Keratinocyte (primary cell): ENCODE measurements at regions not wholly inside any gene's neighbourhood (a gene's known extent, or its start where the extent isn't known, plus 50 kb on each side); places are given as distances from the start of the nearest gene placed in this dataset.
"Not testable (repeated sequence)": the region's sequence is repeated elsewhere in the genome, so short reads cannot be mapped to it uniquely, and the experiment has no call there.

Experiments used
- DNase-seq: peaks from one replicate; pipeline ENCODE4 v3.0.0-alpha.2; 2011; ENCODE audit warnings: low read depth, missing footprints, low spot score
- FAIRE-seq: peaks from 2 replicates; lab custom pipeline; 2011; peaks lifted over from hg19 to GRCh38; lab: Jason Lieb, UNC
- H2AFZ ChIP-seq: 2 replicates; pipeline ENCODE4 v1.6.0; 2012; ENCODE audit warnings: low read length, control low read depth, inconsistent platforms; ENCODE audit not compliant: control insufficient read depth
- H3K27ac ChIP-seq: 2 replicates; pipeline ENCODE4 v1.5.1; 2011; ENCODE audit warnings: low read length; ENCODE audit not compliant: control insufficient read depth, insufficient read depth
- H3K27me3 ChIP-seq: 3 replicates; pipeline ENCODE4 v1.6.0; 2011; ENCODE audit warnings: low read length; ENCODE audit not compliant: control insufficient read depth, insufficient read depth; ENCODE audit errors: extremely low read depth
- H3K36me3 ChIP-seq, 2 experiments: 2 replicates in 1 of 2; 3 replicates in 1 of 2; pipeline ENCODE4 v1.5.1; 2011; ENCODE audit warnings: low read length in 2 of 2, mild to moderate bottlenecking in 1 of 2; ENCODE audit not compliant: control insufficient read depth in 2 of 2, insufficient read depth in 2 of 2; ENCODE audit errors: extremely low read depth in 1 of 2
- H3K4me1 ChIP-seq: 3 replicates; pipeline ENCODE4 v1.5.1; 2011; ENCODE audit warnings: low read length; ENCODE audit not compliant: control insufficient read depth, insufficient read depth; ENCODE audit errors: extremely low read depth
- H3K4me2 ChIP-seq: 3 replicates; pipeline ENCODE4 v1.6.0; 2011; ENCODE audit warnings: low read depth, low read length; ENCODE audit not compliant: control insufficient read depth, insufficient read depth; ENCODE audit errors: extremely low read depth
- H3K4me3 ChIP-seq, 3 experiments: fragments of 200-600 bp in 1 of 3; sonication (generic) in 1 of 3; 2 replicates in 2 of 3; 3 replicates in 1 of 3; pipeline ENCODE4 v1.5.1; 2011 to 2016; ENCODE audit warnings: low read length in 3 of 3, mild to moderate bottlenecking in 3 of 3, control low read depth in 2 of 3, inconsistent platforms in 1 of 3, low read depth in 1 of 3, mixed read lengths in 1 of 3, mixed run types in 1 of 3, moderate library complexity in 1 of 3; ENCODE audit not compliant: control insufficient read depth in 2 of 3, insufficient read depth in 2 of 3; ENCODE audit errors: extremely low read depth in 1 of 3
- H3K79me2 ChIP-seq: 2 replicates; pipeline ENCODE4 v1.6.0; 2012; ENCODE audit warnings: low read length; ENCODE audit not compliant: control insufficient read depth, insufficient read depth
- H3K9ac ChIP-seq: 3 replicates; pipeline ENCODE4 v1.6.0; 2011; ENCODE audit warnings: low read length; ENCODE audit not compliant: control insufficient read depth, insufficient read depth; ENCODE audit errors: extremely low read depth
- H3K9me1 ChIP-seq: 3 replicates; pipeline ENCODE4 v1.6.0; 2011; ENCODE audit warnings: low read length; ENCODE audit not compliant: control insufficient read depth, insufficient read depth; ENCODE audit errors: extremely low read depth
- H3K9me3 ChIP-seq: 2 replicates; pipeline ENCODE4 v1.5.1; 2012; ENCODE audit warnings: low read depth, low read length; ENCODE audit not compliant: control insufficient read depth
- H4K20me1 ChIP-seq: 3 replicates; pipeline ENCODE4 v1.6.0; 2011; ENCODE audit warnings: low read length; ENCODE audit not compliant: control insufficient read depth, insufficient read depth; ENCODE audit errors: extremely low read depth
- EZH2 ChIP-seq: IDR thresholded peaks from one replicate; pipeline ENCODE4 v1.6.1; 2012; ENCODE audit warnings: inconsistent platforms, mild to moderate bottlenecking, low read length, moderate library complexity
- dilution Hi-C: fragments of 300-500 bp; cut with MboI; formaldehyde crosslinking; loops from one replicate; pipeline ENCODE4 v1.7.0; 2020; ENCODE audit warnings: low sequenced_read_pairs; ENCODE audit not compliant: extremely low pct_ligation_motif_present
- TF ChIP-seq, protein P1 (sequence below), 3 experiments: IDR thresholded peaks in 1 of 3; conservative IDR thresholded peaks in 1 of 3; optimal IDR thresholded peaks in 1 of 3; 2 replicates in 2 of 3; 3 replicates in 1 of 3; pipeline versions ENCODE3 to v1.5.1; 2011; ENCODE audit warnings: low read length in 3 of 3, mild to moderate bottlenecking in 3 of 3, moderate library complexity in 2 of 3, control low read depth in 1 of 3, inconsistent platforms in 1 of 3; ENCODE audit not compliant: insufficient read depth in 2 of 3; ENCODE audit errors: extremely low read depth in 1 of 3

GRCh38 chr10:109317746-109318366 lies 605.5 kb downstream of the XPNPEP1 start:
- Histone ChIP-seq H3K9me1 (no peaks in the 10 kb centered on the region), H4K20me1 (no peaks in the 10 kb centered on the region)
- no peak for FAIRE-seq

DNA sequence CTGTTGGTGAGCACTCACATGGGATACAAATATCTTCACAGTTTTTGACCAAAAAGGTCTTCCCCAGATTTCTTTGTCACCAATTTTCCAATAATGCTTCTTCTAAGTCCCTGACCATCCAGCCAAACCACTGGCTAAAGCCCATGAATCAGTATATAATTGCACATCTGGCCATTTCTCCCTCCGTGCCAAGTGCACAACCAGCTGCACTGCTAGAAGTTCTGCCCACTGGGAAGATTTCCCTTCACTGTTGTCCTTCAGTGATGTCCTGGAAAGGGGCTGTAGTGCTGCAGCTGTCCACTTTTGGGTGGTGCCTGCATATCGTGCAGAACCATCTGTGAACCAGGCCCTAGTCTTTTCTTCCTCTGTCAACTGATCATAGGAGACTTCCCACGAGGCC lies 609.3 kb downstream of the XPNPEP1 start:
- H2AFZ ChIP-seq, H3K36me3 ChIP-seq, H3K9me3 ChIP-seq, H3K79me2 ChIP-seq, H3K4me2 ChIP-seq, H3K9ac ChIP-seq, H4K20me1 ChIP-seq, H3K9me1 ChIP-seq, DNase-seq, FAIRE-seq, H3K27me3 ChIP-seq, dilution Hi-C loops, H3K4me1 ChIP-seq, H3K27ac ChIP-seq, H3K4me3 ChIP-seq: not testable (repeated sequence)

More at GRCh38 chr10:109317746-109318366, 605.5 kb downstream of the XPNPEP1 start:
- Histone ChIP-seq H3K4me2 (no peak overlapping the region), H3K27me3 (no peaks in the 10 kb centered on the region), H3K79me2 (no peaks in the 10 kb centered on the region), H3K9ac (no peak overlapping the region), H3K4me3 (no peak overlapping the region), H3K9me3 (peaks cover 1% of the 10 kb centered on the region), H2AFZ (no peak overlapping the region), H3K4me1 (no peaks in the 10 kb centered on the region), H3K36me3 (no peaks in the 10 kb centered on the region), H3K27ac (no peak overlapping the region)
- dilution Hi-C loops = no loop called here
- no peak for DNase-seq
- no peak for TF ChIP-seq EZH2
- TF ChIP-seq, protein P1, sequence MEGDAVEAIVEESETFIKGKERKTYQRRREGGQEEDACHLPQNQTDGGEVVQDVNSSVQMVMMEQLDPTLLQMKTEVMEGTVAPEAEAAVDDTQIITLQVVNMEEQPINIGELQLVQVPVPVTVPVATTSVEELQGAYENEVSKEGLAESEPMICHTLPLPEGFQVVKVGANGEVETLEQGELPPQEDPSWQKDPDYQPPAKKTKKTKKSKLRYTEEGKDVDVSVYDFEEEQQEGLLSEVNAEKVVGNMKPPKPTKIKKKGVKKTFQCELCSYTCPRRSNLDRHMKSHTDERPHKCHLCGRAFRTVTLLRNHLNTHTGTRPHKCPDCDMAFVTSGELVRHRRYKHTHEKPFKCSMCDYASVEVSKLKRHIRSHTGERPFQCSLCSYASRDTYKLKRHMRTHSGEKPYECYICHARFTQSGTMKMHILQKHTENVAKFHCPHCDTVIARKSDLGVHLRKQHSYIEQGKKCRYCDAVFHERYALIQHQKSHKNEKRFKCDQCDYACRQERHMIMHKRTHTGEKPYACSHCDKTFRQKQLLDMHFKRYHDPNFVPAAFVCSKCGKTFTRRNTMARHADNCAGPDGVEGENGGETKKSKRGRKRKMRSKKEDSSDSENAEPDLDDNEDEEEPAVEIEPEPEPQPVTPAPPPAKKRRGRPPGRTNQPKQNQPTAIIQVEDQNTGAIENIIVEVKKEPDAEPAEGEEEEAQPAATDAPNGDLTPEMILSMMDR (optimal IDR thresholded peaks at IDR 0.05 in 1 of 3, IDR thresholded peaks at IDR 0.05 in 1 of 3, conservative IDR thresholded peaks at IDR 0.05 in 1 of 3; ENCODE audit: extremely low read depth in 1 of 3, insufficient read depth in 2 of 3, low read length in 3 of 3) = no peak

DNA sequence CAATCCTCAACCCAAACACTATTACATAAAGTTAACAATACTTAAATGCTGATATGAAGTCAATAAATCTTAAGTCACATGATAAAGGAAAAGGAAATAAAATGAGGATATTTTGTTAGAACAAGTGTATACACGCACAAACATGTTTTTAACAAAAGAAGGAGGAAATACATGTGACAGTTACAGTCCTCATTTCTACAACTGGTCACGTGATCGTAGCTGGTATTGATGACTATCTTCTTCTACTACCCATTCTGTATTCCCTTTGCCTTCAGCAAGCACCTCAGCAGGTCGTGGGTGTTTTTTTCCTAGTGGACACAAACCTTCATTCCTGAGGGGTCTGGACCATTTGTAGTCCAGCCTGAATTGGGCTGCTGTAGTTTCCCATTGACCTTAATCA lies 610.8 kb downstream of the XPNPEP1 start:
- H3K4me1 ChIP-seq, H2AFZ ChIP-seq, H3K4me3 ChIP-seq, H3K79me2 ChIP-seq, H3K4me2 ChIP-seq, H3K27me3 ChIP-seq, H3K9me1 ChIP-seq, FAIRE-seq, H3K9ac ChIP-seq, H4K20me1 ChIP-seq, DNase-seq, dilution Hi-C loops, H3K27ac ChIP-seq, H3K36me3 ChIP-seq, H3K9me3 ChIP-seq: not testable (repeated sequence)
